NCI-H2227 (cell line): ENCODE measurements at regions not wholly inside any gene's neighbourhood (a gene's known extent, or its start where the extent isn't known, plus 50 kb on each side); places are given as distances from the start of the nearest gene placed in this dataset.

Experiments
- DNase-seq: peaks from one replicate; lab custom pipeline; 2025; ENCODE audit not compliant: unreplicated experiment; lab: John Stamatoyannopoulos, UW

GRCh38 chr1:56227886-56228285 lies 351.5 kb downstream of the PLPP3 start:
- DNase-seq: no peak

- DNase-seq: no peak
Measured at GRCh38 chr1:56227401-56227800, 352.0 kb downstream of the PLPP3 start.

DNA sequence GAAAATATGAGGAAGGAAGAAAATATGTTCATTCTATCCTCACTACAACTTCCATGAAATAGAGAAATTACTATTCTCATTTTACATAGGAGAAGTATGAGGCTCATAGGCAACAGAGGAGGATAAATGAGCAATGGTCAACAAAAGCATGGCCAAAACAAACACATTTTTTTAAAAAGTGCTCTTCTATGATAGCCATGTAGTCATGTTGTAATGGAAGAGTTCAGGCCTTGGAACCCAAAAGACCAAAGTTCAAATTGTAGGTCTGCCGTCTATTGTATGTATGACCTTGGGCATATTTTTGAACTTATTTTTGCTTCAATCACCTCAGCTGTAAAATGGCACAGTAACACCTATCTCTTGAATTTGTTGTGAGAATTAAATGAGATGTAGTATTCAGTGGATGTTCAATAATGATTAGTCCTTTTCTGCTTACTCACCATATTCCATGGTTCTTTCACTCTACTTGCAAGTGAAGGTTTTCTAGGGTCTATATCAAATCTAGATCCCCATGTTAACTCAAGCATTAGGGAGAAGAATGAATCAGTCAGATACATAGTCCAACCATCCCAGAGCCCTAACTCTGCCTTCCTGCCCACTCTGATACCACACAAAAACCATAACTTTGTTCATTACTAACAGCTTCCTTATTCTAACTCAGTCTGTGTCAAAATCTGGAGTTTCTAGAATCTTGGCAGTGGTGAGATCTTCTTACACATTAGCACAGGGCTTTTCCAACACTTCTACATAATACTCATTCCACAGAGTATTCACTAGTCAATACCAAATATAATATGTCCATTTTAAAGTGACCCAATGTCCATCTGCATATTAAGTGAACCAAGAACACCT lies 353.2 kb downstream of the PLPP3 start:
- no peak for DNase-seq

DNA sequence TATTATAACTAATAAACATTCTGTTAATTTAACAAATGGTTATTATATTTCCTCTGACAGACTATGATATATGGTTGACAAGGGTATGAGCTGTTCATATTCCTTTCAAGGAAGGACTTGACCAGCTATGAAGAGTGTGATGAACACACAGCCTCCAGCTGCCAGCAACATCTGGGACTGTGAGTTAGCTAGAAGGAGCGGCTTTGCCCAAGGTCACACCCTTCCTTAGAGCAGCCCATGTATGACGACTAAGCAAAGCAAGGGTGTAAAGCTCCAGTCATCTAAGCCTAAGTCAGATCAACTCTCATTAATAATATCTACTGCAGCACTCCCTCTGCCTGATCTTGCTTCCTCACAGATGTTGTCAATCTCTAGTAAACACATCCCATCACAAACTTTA lies 355.4 kb downstream of the PLPP3 start:
- DNase-seq: no peak

- no peak for DNase-seq
Measured at GRCh38 chr1:56222914-56223540, 356.3 kb downstream of the PLPP3 start.

DNA sequence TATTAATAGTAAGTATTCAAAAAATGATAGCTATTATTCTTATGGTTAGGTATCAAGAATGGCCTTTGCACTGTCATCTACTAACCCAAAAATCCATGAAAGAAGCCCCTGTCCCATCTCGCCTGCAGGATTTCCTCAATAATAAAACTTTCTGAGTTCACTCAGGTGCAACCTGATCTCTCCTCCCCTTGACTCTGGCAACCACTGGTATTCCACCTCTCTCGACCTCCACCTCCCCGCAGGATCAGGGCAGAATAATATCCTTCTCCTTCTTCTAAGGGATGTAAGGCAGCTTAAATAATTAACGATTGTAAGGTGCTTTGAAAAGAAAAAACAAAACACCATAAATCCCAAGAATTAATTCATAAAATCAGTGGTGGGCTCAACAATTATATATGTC lies 359.3 kb downstream of the PLPP3 start:
- no peak for DNase-seq

- DNase-seq: no peak
Measured at GRCh38 chr1:56218023-56218422, 361.3 kb downstream of the PLPP3 start.

DNA sequence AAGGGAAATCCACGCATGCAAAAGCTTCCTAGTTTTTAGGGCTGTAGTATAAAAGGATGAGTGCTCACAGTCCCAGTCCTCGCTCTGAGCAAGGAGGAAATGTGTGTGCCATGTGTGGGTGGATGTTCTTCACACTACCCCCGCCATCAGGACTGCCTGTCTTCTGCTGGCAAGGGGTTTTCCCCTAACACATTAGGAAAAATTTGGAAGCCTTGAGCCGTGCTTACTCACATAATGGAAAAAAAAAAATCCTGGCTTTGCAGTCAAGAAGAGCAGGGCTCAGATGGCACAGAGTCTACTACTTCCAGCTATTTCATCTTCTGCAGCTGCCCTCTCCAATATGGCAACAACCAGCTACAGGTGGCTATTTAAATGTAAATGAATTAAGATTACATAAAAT lies 363.1 kb downstream of the PLPP3 start:
- DNase-seq: no peak

DNA sequence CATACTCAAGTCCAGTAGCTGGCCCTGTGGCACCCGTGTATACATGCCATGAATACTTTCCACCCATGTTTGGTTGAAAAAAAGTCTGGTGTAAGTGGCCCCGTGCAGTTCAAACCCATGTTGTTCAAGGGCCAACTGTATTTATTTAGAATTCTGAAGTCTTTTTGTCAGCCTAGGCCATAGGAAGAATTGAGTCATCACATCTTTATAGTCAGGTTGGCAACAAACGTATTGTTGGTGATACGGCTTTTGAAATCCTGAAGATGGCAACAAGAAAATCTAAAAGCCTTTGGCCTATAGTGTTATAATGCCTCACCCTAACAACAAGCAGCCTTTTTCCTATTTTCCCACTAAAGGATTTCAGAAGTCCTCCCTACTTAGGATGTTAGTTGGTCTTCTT lies 363.6 kb downstream of the PLPP3 start:
- DNase-seq: no peak

GRCh38 chr1:56215086-56215485 lies 364.3 kb downstream of the PLPP3 start:
- no peak for DNase-seq

DNA sequence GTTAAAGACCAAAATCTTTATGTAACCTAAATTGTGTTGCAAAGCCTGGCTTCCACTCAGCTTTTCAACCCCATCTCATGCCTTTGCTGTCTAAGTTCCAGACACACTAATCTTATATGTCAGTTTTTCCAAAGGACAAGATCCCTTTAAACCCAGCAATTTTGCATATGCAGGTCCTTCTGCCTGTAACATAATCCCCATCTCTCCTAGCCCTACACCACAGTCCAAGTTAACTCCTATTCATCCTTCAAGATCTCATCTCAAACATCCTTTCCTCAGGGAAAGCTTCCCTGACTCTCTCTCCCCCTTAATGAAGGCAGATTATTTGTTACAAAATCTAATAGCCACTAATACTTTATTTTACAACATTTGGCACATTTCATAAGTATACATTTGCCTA lies 366.3 kb downstream of the PLPP3 start:
- DNase-seq: no peak

DNA sequence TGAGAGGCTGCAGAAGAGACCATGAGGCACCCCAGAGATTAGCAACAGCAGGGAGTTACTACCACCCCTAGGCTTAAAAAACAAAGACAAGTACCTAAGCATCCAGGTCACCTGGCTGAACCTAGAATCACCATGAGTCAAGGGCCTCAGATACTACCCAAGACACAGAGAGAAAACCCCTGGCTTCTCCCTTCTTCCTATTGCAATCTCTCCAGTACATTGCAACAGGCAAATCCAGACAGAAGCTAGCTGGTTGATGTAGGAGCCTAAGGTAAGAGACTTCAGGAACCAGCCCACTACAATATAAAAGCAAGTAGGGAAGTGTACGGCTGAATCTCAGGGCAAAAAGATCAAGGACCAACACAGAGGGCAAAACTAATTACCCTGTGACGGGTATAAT lies 367.2 kb downstream of the PLPP3 start:
- no peak for DNase-seq

DNA sequence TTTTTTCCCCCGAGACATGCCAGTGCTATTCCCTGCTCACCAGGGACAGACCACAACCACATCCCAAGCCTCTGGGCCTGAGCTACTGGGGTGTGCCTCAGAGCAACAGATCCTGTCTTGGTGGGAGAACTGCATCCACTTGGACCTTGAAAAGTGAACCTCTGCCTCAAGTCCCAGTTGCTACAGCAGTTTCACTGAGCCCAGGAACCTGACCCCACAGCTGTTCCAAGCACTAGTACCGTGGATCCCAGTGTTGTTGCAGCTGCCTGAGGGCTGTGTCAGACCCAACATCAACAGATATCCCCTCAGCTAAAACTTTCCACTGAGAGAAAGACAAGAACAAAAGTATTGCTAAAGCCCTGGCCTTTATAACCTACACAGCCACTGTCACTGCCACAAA lies 373.0 kb downstream of the PLPP3 start:
- DNase-seq: no peak

GRCh38 chr1:56204206-56204605 lies 375.2 kb downstream of the PLPP3 start:
- DNase-seq: no peak

DNA sequence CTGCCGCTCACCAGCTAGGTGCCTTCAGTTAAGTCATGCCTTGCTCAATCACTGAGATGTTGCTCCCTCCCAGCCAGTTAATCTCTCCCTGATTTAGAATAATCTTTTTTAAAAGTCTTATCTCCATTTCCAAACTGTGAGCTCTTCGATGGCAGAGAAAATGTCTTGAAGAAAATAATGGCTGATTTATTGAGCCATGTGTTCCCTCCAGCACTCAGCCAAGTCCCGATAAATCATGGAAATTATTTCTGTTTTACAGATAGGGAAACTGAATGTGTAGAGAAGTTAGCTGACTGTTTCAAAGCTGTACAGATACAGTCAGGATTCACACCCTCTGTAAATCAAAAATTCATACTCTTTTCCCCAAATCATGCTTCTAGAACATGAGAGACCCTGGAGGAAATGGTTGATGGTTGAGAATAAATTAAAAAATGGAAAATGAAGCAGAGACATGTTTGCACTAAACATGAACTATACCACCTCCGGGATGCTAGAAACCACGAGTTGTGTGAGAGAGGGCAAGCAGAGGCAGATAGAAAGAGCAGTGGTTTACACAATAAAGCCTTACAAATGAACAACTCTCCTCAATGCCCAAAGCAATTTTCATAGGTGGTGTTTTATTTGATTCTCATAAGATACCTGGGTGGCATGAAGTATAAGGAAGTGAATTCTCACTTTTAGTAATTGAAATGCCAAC lies 376.4 kb downstream of the PLPP3 start:
- no peak for DNase-seq

DNA sequence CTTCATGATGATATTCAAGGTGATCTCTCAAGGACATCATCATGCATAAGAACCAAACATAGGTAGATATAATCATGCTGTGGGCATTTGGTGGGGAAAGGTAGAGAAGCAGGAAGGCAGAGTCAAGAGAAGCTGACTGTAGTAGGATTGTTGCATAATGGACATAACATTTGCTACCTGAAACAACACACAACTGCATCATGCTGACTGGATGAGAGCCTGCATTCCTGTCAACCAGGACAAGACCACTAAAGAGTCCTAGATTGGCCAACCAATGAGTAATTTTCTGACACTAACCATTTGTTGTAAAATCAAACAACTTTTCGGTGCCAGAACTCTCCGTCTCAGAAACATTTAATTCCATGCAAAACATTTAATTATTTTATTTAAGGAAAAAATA lies 377.2 kb downstream of the PLPP3 start:
- DNase-seq: no peak

DNA sequence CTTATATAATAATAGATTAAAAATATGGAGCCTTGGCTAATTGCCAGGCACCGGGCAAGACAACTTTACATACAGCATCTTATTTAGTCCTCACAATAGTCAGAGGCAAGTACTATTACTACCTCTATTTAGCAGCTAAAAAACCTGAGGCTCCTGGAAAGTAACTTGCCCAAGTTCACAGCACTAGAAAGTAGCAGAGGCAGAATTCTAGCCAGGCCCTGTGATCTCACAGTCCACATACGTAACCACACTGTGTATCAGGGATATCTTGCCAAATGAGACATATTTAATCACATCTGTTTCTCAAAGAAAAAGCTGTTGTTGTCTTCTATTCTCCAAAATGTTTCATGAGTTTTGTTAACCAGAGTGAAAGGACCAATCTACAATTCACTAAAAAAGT lies 378.5 kb downstream of the PLPP3 start:
- DNase-seq: no peak

GRCh38 chr1:56200442-56200841 lies 378.9 kb downstream of the PLPP3 start:
- DNase-seq: no peak

- no peak for DNase-seq
Measured at GRCh38 chr1:56199956-56200355, 379.4 kb downstream of the PLPP3 start.

- no peak for DNase-seq
Measured at GRCh38 chr1:56199061-56199460, 380.3 kb downstream of the PLPP3 start.

- no peak for DNase-seq
Measured at GRCh38 chr1:56197946-56198345, 381.4 kb downstream of the PLPP3 start.

- no peak for DNase-seq
Measured at GRCh38 chr1:56196839-56197238, 382.5 kb downstream of the PLPP3 start.
